Panc1 (cell line): ENCODE measurements at regions not wholly inside any gene's neighbourhood (a gene's known extent, or its start where the extent isn't known, plus 50 kb on each side); places are given as distances from the start of the nearest gene placed in this dataset.

Experiments
- ATAC-seq: fragments of 200-7000 bp; cut with Tn5 transposase; 2 replicates; pipeline ENCODE4 v1.9.1; 2020; ENCODE audit warnings: mild to moderate bottlenecking, moderate library complexity
- BruUV-seq: library from RNA; stranded (reverse); fragments of 400-500 nt; replicated peaks from 2 replicates; lab custom pipeline; 2021; lab: Mats Ljungman, UMichigan
- CTCF ChIA-PET: fragments of 300-600 bp; sonication (Branson Sonifier 250); formaldehyde crosslinking; loops from one replicate; lab custom pipeline; 2022; ENCODE audit warnings: antibody characterized with exemption; lab: Charles Lee
- POLR2A ChIA-PET: fragments of 300-600 bp; sonication (Branson Sonifier 250); formaldehyde crosslinking; loops from one replicate; lab custom pipeline; 2022; ENCODE audit warnings: antibody characterized with exemption; lab: Charles Lee
- DNase-seq: peaks from one replicate; pipeline ENCODE4 v3.0.0-alpha.2; 2010; ENCODE audit warnings: low read depth, low spot score
- H3K27ac ChIP-seq: 2 replicates; pipeline ENCODE4 v1.5.1; 2011; ENCODE audit warnings: mild to moderate bottlenecking, low read length, inconsistent platforms
- H3K27me3 ChIP-seq: fragments of 200-500 bp; sonication (Bioruptor generic); 2 replicates; pipeline ENCODE4 v1.6.0; 2014; ENCODE audit warnings: low read length, inconsistent platforms; ENCODE audit not compliant: control insufficient read depth, insufficient read depth
- H3K36me3 ChIP-seq: fragments of 200-500 bp; sonication (Bioruptor generic); 2 replicates; pipeline ENCODE4 v1.5.1; 2014; ENCODE audit warnings: inconsistent platforms, mild to moderate bottlenecking, low read length, moderate library complexity; ENCODE audit not compliant: control insufficient read depth, insufficient read depth
- H3K4me1 ChIP-seq: 2 replicates; pipeline ENCODE4 v1.5.1; 2011; ENCODE audit warnings: inconsistent platforms, mild to moderate bottlenecking, low read length, moderate library complexity; ENCODE audit not compliant: control insufficient read depth, insufficient read depth
- H3K4me3 ChIP-seq, 2 experiments: 2 replicates each; pipeline ENCODE4 v1.5.1; 2011 to 2012; ENCODE audit warnings: low read depth in 2 of 2, low read length in 2 of 2, mild to moderate bottlenecking in 2 of 2, inconsistent platforms in 1 of 2, moderate library complexity in 1 of 2
- H3K9me3 ChIP-seq: fragments of 200-500 bp; sonication (Bioruptor generic); 2 replicates; pipeline ENCODE4 v1.5.1; 2014; ENCODE audit warnings: low read depth, mild to moderate bottlenecking, inconsistent platforms, low read length, moderate library complexity; ENCODE audit not compliant: control insufficient read depth, insufficient read depth
- POLR2AphosphoS5 ChIP-seq: IDR thresholded peaks from 2 replicates; pipeline ENCODE4 v1.6.1; 2012; ENCODE audit warnings: mild to moderate bottlenecking, low read depth, low read length, moderate library complexity
- SIN3A ChIP-seq: IDR thresholded peaks from 2 replicates; pipeline ENCODE4 v1.6.1; 2012; ENCODE audit warnings: low read depth, mild to moderate bottlenecking, low read length, moderate library complexity, borderline replicate concordance; ENCODE audit not compliant: insufficient read depth
- TCF7L2 ChIP-seq: IDR thresholded peaks from 2 replicates; pipeline ENCODE4 v1.6.1; 2011; ENCODE audit warnings: mild to moderate bottlenecking, low read depth, low read length, inconsistent platforms
- in situ Hi-C: cut with HindIII; loops from 2 replicates; pipeline ENCODE4 v1.10.0; 2016; ENCODE audit warnings: low sequenced_read_pairs, low pct_unique_long_range_greater_than_20kb
- intact Hi-C: fragments of 100-400 bp; cut with micrococcal nuclease; formaldehyde crosslinking; loops from one replicate; pipeline ENCODE4 v1.10.0; 2022; ENCODE audit not compliant: unreplicated experiment
- TF ChIP-seq, protein P1 (sequence below): fragments of 450-650 bp; IDR thresholded peaks from 2 replicates; pipeline ENCODE4 v1.5.1; 2017; ENCODE audit warnings: mild to moderate bottlenecking
- TF ChIP-seq, protein P2 (sequence below), 2 experiments: IDR thresholded peaks; 2 replicates each; pipeline ENCODE4 v1.6.1; 2011 to 2012; ENCODE audit warnings: low read depth in 2 of 2, control low read depth in 1 of 2, low read length in 1 of 2, mild to moderate bottlenecking in 1 of 2, moderate library complexity in 1 of 2; ENCODE audit not compliant: insufficient read depth in 1 of 2

DNA sequence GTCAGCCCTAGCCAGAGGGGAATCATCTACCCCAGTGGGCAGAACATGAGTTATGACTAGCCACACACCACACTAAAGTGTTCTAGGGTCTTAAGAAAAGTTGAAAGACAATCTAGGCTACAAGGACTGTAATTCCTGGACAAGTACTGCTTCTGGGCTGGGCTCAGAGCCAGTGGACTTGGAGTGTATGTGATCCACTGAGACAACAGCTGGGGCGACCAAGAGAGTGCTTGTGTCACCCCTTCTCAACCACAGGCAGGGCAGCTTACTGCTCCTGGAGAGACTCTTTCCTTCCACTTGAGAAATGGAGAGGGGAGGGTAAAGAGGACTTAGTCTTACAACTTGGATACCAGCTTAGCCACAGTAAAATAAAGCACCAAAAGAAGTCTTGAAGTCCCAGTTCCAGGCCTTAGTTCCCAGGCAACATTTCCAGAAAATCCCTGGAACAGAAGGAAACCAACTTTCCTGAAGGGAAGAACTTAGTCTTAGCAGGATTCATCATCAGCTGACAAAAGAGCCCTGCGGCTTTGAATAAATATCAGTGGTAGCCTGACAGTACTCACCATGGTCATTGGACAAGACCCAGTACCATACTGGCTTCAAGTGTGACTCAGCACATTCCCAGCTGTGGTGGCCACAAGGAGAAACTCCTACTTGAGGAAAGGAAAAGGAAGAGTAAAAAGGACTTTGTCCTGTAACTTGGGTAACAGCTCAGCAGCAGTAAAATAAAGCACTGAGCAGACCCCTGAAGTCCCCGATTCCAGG lies 355.1 kb upstream of the ADGRB3 start:
- no peaks in the 10 kb centered on the region for H3K36me3 ChIP-seq
- in situ Hi-C loops (no loop called here), intact Hi-C loops (no loop called here)
- H3K9me3 ChIP-seq, result no peaks in the 10 kb centered on the region
- no peak overlapping the region for H3K27ac ChIP-seq
- no peak for ATAC-seq
- no TSS peak for BruUV-seq
- H3K4me1 ChIP-seq, result no peaks in the 10 kb centered on the region
- ChIA-PET CTCF (no interaction called here), POLR2A (no interaction called here)
- H3K4me3 ChIP-seq, result no peak overlapping the region
- H3K27me3 ChIP-seq, result no peaks in the 10 kb centered on the region
- no peak for DNase-seq
- TF ChIP-seq, protein P1, sequence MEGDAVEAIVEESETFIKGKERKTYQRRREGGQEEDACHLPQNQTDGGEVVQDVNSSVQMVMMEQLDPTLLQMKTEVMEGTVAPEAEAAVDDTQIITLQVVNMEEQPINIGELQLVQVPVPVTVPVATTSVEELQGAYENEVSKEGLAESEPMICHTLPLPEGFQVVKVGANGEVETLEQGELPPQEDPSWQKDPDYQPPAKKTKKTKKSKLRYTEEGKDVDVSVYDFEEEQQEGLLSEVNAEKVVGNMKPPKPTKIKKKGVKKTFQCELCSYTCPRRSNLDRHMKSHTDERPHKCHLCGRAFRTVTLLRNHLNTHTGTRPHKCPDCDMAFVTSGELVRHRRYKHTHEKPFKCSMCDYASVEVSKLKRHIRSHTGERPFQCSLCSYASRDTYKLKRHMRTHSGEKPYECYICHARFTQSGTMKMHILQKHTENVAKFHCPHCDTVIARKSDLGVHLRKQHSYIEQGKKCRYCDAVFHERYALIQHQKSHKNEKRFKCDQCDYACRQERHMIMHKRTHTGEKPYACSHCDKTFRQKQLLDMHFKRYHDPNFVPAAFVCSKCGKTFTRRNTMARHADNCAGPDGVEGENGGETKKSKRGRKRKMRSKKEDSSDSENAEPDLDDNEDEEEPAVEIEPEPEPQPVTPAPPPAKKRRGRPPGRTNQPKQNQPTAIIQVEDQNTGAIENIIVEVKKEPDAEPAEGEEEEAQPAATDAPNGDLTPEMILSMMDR, result no peak
- TF ChIP-seq TCF7L2 (no peak), SIN3A (no peak), POLR2AphosphoS5 (no peak)
- TF ChIP-seq, protein P2, sequence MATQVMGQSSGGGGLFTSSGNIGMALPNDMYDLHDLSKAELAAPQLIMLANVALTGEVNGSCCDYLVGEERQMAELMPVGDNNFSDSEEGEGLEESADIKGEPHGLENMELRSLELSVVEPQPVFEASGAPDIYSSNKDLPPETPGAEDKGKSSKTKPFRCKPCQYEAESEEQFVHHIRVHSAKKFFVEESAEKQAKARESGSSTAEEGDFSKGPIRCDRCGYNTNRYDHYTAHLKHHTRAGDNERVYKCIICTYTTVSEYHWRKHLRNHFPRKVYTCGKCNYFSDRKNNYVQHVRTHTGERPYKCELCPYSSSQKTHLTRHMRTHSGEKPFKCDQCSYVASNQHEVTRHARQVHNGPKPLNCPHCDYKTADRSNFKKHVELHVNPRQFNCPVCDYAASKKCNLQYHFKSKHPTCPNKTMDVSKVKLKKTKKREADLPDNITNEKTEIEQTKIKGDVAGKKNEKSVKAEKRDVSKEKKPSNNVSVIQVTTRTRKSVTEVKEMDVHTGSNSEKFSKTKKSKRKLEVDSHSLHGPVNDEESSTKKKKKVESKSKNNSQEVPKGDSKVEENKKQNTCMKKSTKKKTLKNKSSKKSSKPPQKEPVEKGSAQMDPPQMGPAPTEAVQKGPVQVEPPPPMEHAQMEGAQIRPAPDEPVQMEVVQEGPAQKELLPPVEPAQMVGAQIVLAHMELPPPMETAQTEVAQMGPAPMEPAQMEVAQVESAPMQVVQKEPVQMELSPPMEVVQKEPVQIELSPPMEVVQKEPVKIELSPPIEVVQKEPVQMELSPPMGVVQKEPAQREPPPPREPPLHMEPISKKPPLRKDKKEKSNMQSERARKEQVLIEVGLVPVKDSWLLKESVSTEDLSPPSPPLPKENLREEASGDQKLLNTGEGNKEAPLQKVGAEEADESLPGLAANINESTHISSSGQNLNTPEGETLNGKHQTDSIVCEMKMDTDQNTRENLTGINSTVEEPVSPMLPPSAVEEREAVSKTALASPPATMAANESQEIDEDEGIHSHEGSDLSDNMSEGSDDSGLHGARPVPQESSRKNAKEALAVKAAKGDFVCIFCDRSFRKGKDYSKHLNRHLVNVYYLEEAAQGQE (IDR thresholded peaks at IDR 0.05; ENCODE audit: insufficient read depth in 1 of 2, low read depth in 2 of 2, low read length in 1 of 2), result no peak

DNA sequence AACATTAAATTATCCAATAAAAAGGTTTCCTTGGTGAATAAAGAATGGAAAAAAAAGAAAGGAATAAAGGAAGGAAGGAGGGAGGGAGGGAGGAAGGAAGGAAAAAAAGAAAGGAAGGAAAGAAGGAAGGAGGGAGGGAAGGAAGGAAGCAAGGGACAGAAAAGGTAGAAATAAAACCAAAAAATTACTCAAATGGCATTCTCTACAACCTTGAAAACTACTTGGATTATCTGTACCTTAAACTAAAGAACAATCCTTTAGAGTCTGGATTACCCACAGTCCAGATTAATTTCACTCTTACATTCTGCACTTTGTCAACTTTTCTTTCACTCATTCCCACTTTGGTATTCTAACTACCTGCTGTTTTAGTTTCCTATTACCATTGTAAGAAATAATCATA lies 361.8 kb upstream of the ADGRB3 start:
- ChIA-PET CTCF (no interaction called here), POLR2A (no interaction called here)
- no TSS peak for BruUV-seq
- Histone ChIP-seq H3K27me3 (no peaks in the 10 kb centered on the region), H3K27ac (no peak overlapping the region), H3K4me1 (no peaks in the 10 kb centered on the region), H3K36me3 (no peaks in the 10 kb centered on the region), H3K9me3 (no peaks in the 10 kb centered on the region), H3K4me3 (no peak overlapping the region)
- in situ Hi-C loops (no loop called here), intact Hi-C loops (no loop called here)
- TF ChIP-seq TCF7L2 (no peak), SIN3A (no peak), POLR2AphosphoS5 (no peak)
- TF ChIP-seq, protein P2 (IDR thresholded peaks at IDR 0.05; ENCODE audit: insufficient read depth in 1 of 2, low read depth in 2 of 2, low read length in 1 of 2), result no peak
- TF ChIP-seq, protein P1, result no peak
- DNase-seq (no peak), ATAC-seq (no peak)
